K562 (cell line): ENCODE measurements at regions not wholly inside any gene's neighbourhood (a gene's known extent, or its start where the extent isn't known, plus 50 kb on each side); places are given as distances from the start of the nearest gene placed in this dataset.

ENCODE experiments used
- ATAC-seq: fragments of 200-7000 bp; cut with Tn5 transposase; 3 replicates; pipeline ENCODE4 v1.9.1; 2020; ENCODE audit warnings: moderate library complexity
- BruUV-seq: library from RNA; stranded (reverse); fragments of 400-500 nt; replicated peaks from 2 replicates; lab custom pipeline; 2021; lab: Mats Ljungman, UMichigan
- CTCF ChIA-PET: fragments of 300-600 bp; formaldehyde crosslinking; extraction: SDS; loops from one replicate; lab custom pipeline; 2021; ENCODE audit warnings: low intra/inter-chr PET ratio; lab: Yijun Ruan, JAX
- POLR2A ChIA-PET: fragments of 300-600, 350-650 bp; sonication (Branson Sonifier 250); formaldehyde crosslinking; extraction: SDS; loops from one replicate; lab custom pipeline; 2021; ENCODE audit warnings: antibody characterized with exemption, inconsistent platforms; lab: Yijun Ruan, JAX
- DNase-seq, 4 experiments: peaks; one replicate each; pipeline versions ENCODE4 v3.0.0 to v3.0.0-alpha.2; 2011 to 2018; ENCODE audit warnings: low spot score in 3 of 4, mixed read lengths in 3 of 4; ENCODE audit errors: extremely low read depth in 1 of 4
- FAIRE-seq: peaks from 2 replicates; lab custom pipeline; 2011; peaks lifted over from hg19 to GRCh38; lab: Jason Lieb, UNC
- H2AFZ ChIP-seq: 2 replicates; pipeline ENCODE4 v1.6.0; 2011; ENCODE audit warnings: low read depth, low read length, control low read depth, inconsistent platforms
- H3K27ac ChIP-seq: fragments of 200-600 bp; 3 replicates; pipeline ENCODE4 v1.8.0; 2011; ENCODE audit warnings: low read depth, mild to moderate bottlenecking, control low read depth, inconsistent platforms, low read length, moderate library complexity, mixed read lengths; ENCODE audit errors: extremely low read depth
- H3K27me3 ChIP-seq, 2 experiments: fragments of 300-600 bp in 1 of 2; 2 replicates in 1 of 2; 3 replicates in 1 of 2; pipeline versions ENCODE4 v1.6.0 to v1.8.0; 2011; ENCODE audit warnings: inconsistent platforms in 2 of 2, low read length in 2 of 2, mild to moderate bottlenecking in 1 of 2, mixed read lengths in 1 of 2, moderate library complexity in 1 of 2; ENCODE audit not compliant: control insufficient read depth in 2 of 2, insufficient read depth in 2 of 2
- H3K36me3 ChIP-seq: fragments of 300-600 bp; 3 replicates; pipeline ENCODE4 v1.8.0; 2011; ENCODE audit warnings: mild to moderate bottlenecking, low read length, inconsistent platforms; ENCODE audit not compliant: control insufficient read depth, insufficient read depth
- H3K4me1 ChIP-seq, 2 experiments: fragments of 200-600 bp in 1 of 2; replicated peaks in 1 of 2; 2 replicates in 1 of 2; 3 replicates in 1 of 2; pipeline versions ENCODE4 v1.5.1 to v1.8.0; 2011; ENCODE audit warnings: inconsistent platforms in 2 of 2, low read length in 2 of 2, mild to moderate bottlenecking in 1 of 2, mixed read lengths in 1 of 2, moderate library complexity in 1 of 2; ENCODE audit not compliant: control insufficient read depth in 2 of 2, insufficient read depth in 2 of 2
- H3K4me2 ChIP-seq: 2 replicates; pipeline ENCODE4 v1.6.1; 2011; ENCODE audit warnings: low read length, control low read depth, inconsistent platforms, mixed read lengths; ENCODE audit not compliant: insufficient read depth
- H3K4me3 ChIP-seq: fragments of 200-600 bp; sonication (generic), shearing (Covaris generic); 2 replicates; pipeline ENCODE4 v1.5.1; 2016; ENCODE audit warnings: control low read depth, inconsistent platforms
- H3K79me2 ChIP-seq: fragments of 200-600 bp; 3 replicates; pipeline ENCODE4 v1.8.0; 2011; ENCODE audit warnings: low read length, inconsistent platforms; ENCODE audit not compliant: control insufficient read depth, insufficient read depth
- H3K9ac ChIP-seq, 2 experiments: 2 replicates each; pipeline versions ENCODE4 v1.6.0 to v1.6.1; 2011; ENCODE audit warnings: low read depth in 2 of 2, low read length in 2 of 2, control low read depth in 1 of 2, inconsistent platforms in 1 of 2, mild to moderate bottlenecking in 1 of 2, mixed read lengths in 1 of 2; ENCODE audit not compliant: insufficient read depth in 1 of 2
- H3K9me1 ChIP-seq: one replicate; pipeline ENCODE4 v1.6.0; 2011; ENCODE audit warnings: inconsistent platforms, mild to moderate bottlenecking, low read length, moderate library complexity; ENCODE audit not compliant: control insufficient read depth, insufficient read depth
- H3K9me3 ChIP-seq: replicated peaks from 2 replicates; pipeline ENCODE4 v1.5.1; 2011; ENCODE audit warnings: low read depth, low read length, inconsistent platforms; ENCODE audit not compliant: control insufficient read depth, insufficient read depth
- H4K20me1 ChIP-seq: replicated peaks from 2 replicates; pipeline ENCODE4 v1.6.1; 2011; ENCODE audit warnings: low read length, inconsistent platforms, mixed read lengths; ENCODE audit not compliant: control insufficient read depth, insufficient read depth
- ERF ChIP-seq: fragments of 450-650 bp; formaldehyde crosslinking; IDR thresholded peaks from 2 replicates; pipeline ENCODE4 v1.4.0; 2020; ENCODE audit warnings: mild to moderate bottlenecking, mixed read lengths
- ETV1 ChIP-seq: fragments of 450-650 bp; conservative IDR thresholded peaks from 2 replicates; pipeline ENCODE4 v1.6.1; 2016; ENCODE audit warnings: missing genetic modification characterization, control low read depth, low read depth, missing compliant biosample characterization
- FOXO4 ChIP-seq: fragments of 450-650 bp; formaldehyde crosslinking; IDR thresholded peaks from 2 replicates; pipeline ENCODE4 v1.4.0; 2020; ENCODE audit warnings: mild to moderate bottlenecking, moderate library complexity
- HDAC6 ChIP-seq: IDR thresholded peaks from 2 replicates; pipeline ENCODE4 v1.6.1; 2012; ENCODE audit warnings: low read depth, mild to moderate bottlenecking, control low read depth, inconsistent platforms, low read length, moderate library complexity
- L3MBTL2 ChIP-seq: fragments of 450-650 bp; IDR thresholded peaks from 2 replicates; pipeline ENCODE4 v1.6.1; 2016; ENCODE audit warnings: mild to moderate bottlenecking, moderate library complexity
- MAX ChIP-seq: sonication (generic); formaldehyde crosslinking; IDR thresholded peaks from 2 replicates; pipeline ENCODE4 v1.9.0; 2022; ENCODE audit warnings: mild to moderate bottlenecking, missing genetic modification reagents
- NEUROD1 ChIP-seq: fragments of 150-350 bp; IDR thresholded peaks from 2 replicates; pipeline ENCODE4 v1.6.1; 2014; ENCODE audit warnings: borderline replicate concordance, low read length, low read depth; ENCODE audit not compliant: partially characterized antibody
- NFIX ChIP-seq: fragments of 250-450 bp; sonication (Bioruptor Pico); IDR thresholded peaks from 2 replicates; pipeline ENCODE4 v1.4.0; 2020; ENCODE audit warnings: low read depth, mild to moderate bottlenecking, moderate library complexity
- OTX1 ChIP-seq: fragments of 450-650 bp; formaldehyde crosslinking; IDR thresholded peaks from 2 replicates; pipeline ENCODE4 v1.4.0; 2022; ENCODE audit warnings: mild to moderate bottlenecking
- SIN3B ChIP-seq: fragments of 450-650 bp; IDR thresholded peaks from 2 replicates; pipeline ENCODE4 v1.6.1; 2017; ENCODE audit warnings: low read depth, mild to moderate bottlenecking, moderate library complexity
- SMAD2 ChIP-seq: fragments of 150-350 bp; IDR thresholded peaks from 2 replicates; pipeline ENCODE4 v1.6.1; 2014; ENCODE audit warnings: low read depth, mild to moderate bottlenecking, low read length
- SRSF3 ChIP-seq: fragments of 200-400 bp; formaldehyde crosslinking; IDR thresholded peaks from 2 replicates; pipeline ENCODE4 v1.6.1; 2016; ENCODE audit warnings: mild to moderate bottlenecking, low read length, moderate library complexity; ENCODE audit not compliant: insufficient read depth
- SRSF7 ChIP-seq: fragments of 200-400 bp; formaldehyde crosslinking; optimal IDR thresholded peaks from 2 replicates; pipeline ENCODE3; 2017; ENCODE audit warnings: mild to moderate bottlenecking, low read depth, low read length
- TEAD4 ChIP-seq, 2 experiments: sonication (generic) in 1 of 2; formaldehyde crosslinking in 1 of 2; IDR thresholded peaks; 2 replicates each; pipeline versions ENCODE4 v1.6.1 to v1.8.0; 2012 to 2022; ENCODE audit warnings: borderline replicate concordance in 1 of 2, inconsistent platforms in 1 of 2, low read length in 1 of 2, mild to moderate bottlenecking in 1 of 2, missing genetic modification reagents in 1 of 2
- WHSC1 ChIP-seq: IDR thresholded peaks from one replicate; pipeline ENCODE4 v1.6.1; 2012; ENCODE audit warnings: low read length, control low read depth, inconsistent platforms
- ZNF121 ChIP-seq: sonication (generic); formaldehyde crosslinking; conservative IDR thresholded peaks from 2 replicates; pipeline ENCODE4 v1.8.0; 2022; ENCODE audit warnings: missing genetic modification reagents
- ZNF311 ChIP-seq: fragments of 250-450 bp; sonication (Bioruptor Pico); IDR thresholded peaks from 2 replicates; pipeline ENCODE4 v1.4.0; 2020; ENCODE audit warnings: mild to moderate bottlenecking, moderate library complexity
- WGBS: fragments of 100-300 bp; shearing (Covaris generic); methylation state at CpG from one replicate; pipeline ENCODE4 v1.1.6; 2016; ENCODE audit warnings: low coverage, mixed read lengths; ENCODE audit not compliant: insufficient coverage; ENCODE audit errors: missing lambda C conversion rate; 5-methylcytosine and 5-hydroxymethylcytosine counted together
- in situ Hi-C: fragments of 300-500 bp; cut with MboI; formaldehyde crosslinking; loops from 4 replicates; pipeline ENCODE4 v1.15.0; 2018; ENCODE audit warnings: inconsistent platforms, mixed read lengths
- intact Hi-C: fragments of 100-400 bp; cut with micrococcal nuclease; formaldehyde crosslinking; loops from 2 replicates; pipeline ENCODE4 v1.14.2; 2022

- no peaks in the 10 kb centered on the region for H3K36me3 ChIP-seq
- H3K4me1 ChIP-seq = no peaks in the 10 kb centered on the region
- no peak overlapping the region for H3K9ac ChIP-seq
- CTCF ChIA-PET = no interaction called here
- WGBS = 0% methylated on average over 2 of the region's 2 CpGs
- no peaks in the 10 kb centered on the region for H3K79me2 ChIP-seq
- H4K20me1 ChIP-seq = no peaks in the 10 kb centered on the region
- no peak overlapping the region for H2AFZ ChIP-seq
- H3K9me1 ChIP-seq = no peaks in the 10 kb centered on the region
- H3K27me3 ChIP-seq = no peaks in the 10 kb centered on the region
- H3K4me3 ChIP-seq = no peak overlapping the region
- TF ChIP-seq ERF (CRISPR knock-in tag) (no peak), L3MBTL2 (no peak), FOXO4 (CRISPR knock-in tag) (no peak)
- intact Hi-C loops = no loop called here
- in situ Hi-C loops = no loop called here
- FAIRE-seq = no peak
- BruUV-seq = no TSS peak
- POLR2A ChIA-PET = no interaction called here
- H3K9me3 ChIP-seq = no peaks in the 10 kb centered on the region
- H3K4me2 ChIP-seq = no peak overlapping the region
- DNase-seq = no peak
- no peak for ATAC-seq
- no peak overlapping the region for H3K27ac ChIP-seq
These were observed 611.0 kb downstream of the CCER1 start for GRCh38 chr12:90343966-90344365.

GRCh38 chr12:90342081-90342480 lies 612.9 kb downstream of the CCER1 start:
- H3K79me2 ChIP-seq = no peaks in the 10 kb centered on the region
- no peak for ATAC-seq
- no peaks in the 10 kb centered on the region for H4K20me1 ChIP-seq
- ChIA-PET POLR2A (no interaction called here), CTCF (no interaction called here)
- no peak overlapping the region for H3K4me2 ChIP-seq
- no peaks in the 10 kb centered on the region for H3K36me3 ChIP-seq
- intact Hi-C loops = no loop called here
- H2AFZ ChIP-seq = no peak overlapping the region
- no peak overlapping the region for H3K27ac ChIP-seq
- BruUV-seq = no TSS peak
- FAIRE-seq = no peak
- in situ Hi-C loops = no loop called here
- no peaks in the 10 kb centered on the region for H3K9me1 ChIP-seq
- H3K4me3 ChIP-seq = no peak overlapping the region
- no peak overlapping the region for H3K9ac ChIP-seq
- no peaks in the 10 kb centered on the region for H3K27me3 ChIP-seq
- H3K9me3 ChIP-seq = no peaks in the 10 kb centered on the region
- no peaks in the 10 kb centered on the region for H3K4me1 ChIP-seq
- 0% methylated on average over 2 of the region's 2 CpGs for WGBS
- DNase-seq = no peak
- no peak for TF ChIP-seq ETV1
- TF ChIP-seq OTX1 (CRISPR knock-in tag) = no peak
- TF ChIP-seq NFIX (CRISPR knock-in tag) = no peak
- no peak for TF ChIP-seq SIN3B
- TF ChIP-seq SMAD2 = no peak
- no peak for TF ChIP-seq MAX
- no peak for TF ChIP-seq NEUROD1
- no peak for TF ChIP-seq SRSF3
- TF ChIP-seq ZNF311 = no peak
- no peak for TF ChIP-seq WHSC1
- TF ChIP-seq ZNF121 (CRISPR knock-in tag) = no peak
- no peak for TF ChIP-seq HDAC6
- no peak for TF ChIP-seq TEAD4 (IDR thresholded peaks at IDR 0.05; ENCODE audit: low read length)
- TF ChIP-seq TEAD4 (CRISPR knock-in tag; IDR thresholded peaks at IDR 0.05; ENCODE audit: borderline replicate concordance) = no peak
- no peak for TF ChIP-seq SRSF7
